CD4-positive, alpha-beta T cell treated with Interleukin-10 for 1 hour (primary cell): ENCODE measurements at regions not wholly inside any gene's neighbourhood (a gene's known extent, or its start where the extent isn't known, plus 50 kb on each side); places are given as distances from the start of the nearest gene placed in this dataset.

ENCODE experiments used
- DNase-seq: peaks from one replicate; pipeline ENCODE4 v3.0.0-alpha.2; 2020

DNA sequence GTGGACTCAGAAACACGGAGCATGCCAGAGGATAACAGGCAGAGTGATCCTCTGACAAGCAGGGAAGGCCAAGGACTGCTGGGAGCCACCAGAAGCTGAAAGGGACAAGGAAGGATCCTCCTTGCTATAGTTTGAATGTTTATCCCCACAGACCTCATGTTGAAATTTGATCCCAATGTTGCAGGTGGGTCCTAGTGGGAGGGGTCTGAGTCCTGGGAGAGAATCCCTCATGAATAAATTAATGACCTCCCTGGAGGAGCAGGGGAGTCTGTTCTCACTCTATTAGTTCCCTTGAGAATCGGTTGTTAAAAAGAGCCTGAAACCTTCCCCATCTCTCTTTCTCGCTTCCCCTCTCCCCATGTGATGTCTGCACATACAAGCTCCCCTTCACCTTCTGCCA lies 124.4 kb downstream of the FBXO15 start:
- DNase-seq, result no peak

DNA sequence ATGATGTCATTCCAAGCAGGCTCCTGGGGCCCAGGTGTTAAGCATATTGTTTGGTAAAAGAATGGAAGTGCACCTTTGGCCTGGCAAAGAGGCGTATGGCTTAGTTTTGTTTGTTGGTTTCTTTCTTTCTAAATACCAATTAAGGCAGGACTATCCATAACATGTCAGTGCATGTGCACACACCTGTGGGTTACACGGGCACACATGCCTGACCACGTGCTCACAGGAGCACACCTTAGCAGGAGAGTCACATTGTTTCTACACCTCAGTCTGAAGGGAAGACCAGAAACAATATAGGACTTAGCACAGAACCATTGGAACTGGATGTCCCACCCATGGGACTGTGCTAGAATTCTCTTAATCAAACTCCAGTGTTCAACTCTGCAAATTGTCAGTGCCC lies 127.8 kb downstream of the FBXO15 start:
- no peak for DNase-seq

DNA sequence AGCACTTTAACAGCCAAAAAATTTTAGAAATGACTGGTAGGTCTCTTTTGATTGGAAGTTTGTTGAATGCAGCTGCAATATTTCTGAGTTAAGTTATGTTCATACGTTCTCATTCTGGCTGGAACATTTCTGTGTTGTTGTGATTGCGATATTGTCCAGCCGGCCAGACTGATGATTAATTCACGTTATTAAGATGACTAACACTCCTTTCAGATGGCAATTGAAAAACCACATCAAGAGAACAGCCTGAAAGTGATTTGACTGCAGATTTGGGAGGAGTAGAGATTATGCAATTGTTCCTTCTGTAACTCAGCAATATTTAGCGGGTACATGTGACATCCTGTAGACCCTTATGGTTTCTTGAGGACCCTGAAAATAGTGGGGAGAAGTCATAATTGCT lies 133.7 kb downstream of the FBXO15 start:
- no peak for DNase-seq

GRCh38 chr18:74012954-74013630 lies 134.5 kb downstream of the FBXO15 start:
- DNase-seq, result no peak

DNA sequence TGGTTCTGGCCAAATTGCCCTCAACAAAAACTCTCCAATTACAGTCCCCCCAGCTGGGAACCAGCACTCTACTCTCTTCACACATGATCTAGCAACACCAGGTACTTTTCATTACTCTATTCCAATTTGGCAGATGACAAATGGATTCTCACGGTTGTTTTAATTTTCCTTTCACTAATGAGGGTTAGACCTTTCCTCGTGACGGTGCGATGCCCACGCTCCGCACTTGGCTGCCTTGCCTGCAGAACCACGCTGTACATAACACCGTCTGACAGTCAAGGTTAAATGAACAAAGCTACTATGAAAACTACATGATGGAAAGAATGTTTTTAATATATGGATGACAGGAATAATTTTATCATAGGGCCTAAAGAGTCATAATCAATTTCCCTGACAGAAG lies 141.5 kb downstream of the FBXO15 start:
- no peak for DNase-seq

GRCh38 chr18:74005320-74006109 lies 142.1 kb downstream of the FBXO15 start:
- DNase-seq, result no peak

DNA sequence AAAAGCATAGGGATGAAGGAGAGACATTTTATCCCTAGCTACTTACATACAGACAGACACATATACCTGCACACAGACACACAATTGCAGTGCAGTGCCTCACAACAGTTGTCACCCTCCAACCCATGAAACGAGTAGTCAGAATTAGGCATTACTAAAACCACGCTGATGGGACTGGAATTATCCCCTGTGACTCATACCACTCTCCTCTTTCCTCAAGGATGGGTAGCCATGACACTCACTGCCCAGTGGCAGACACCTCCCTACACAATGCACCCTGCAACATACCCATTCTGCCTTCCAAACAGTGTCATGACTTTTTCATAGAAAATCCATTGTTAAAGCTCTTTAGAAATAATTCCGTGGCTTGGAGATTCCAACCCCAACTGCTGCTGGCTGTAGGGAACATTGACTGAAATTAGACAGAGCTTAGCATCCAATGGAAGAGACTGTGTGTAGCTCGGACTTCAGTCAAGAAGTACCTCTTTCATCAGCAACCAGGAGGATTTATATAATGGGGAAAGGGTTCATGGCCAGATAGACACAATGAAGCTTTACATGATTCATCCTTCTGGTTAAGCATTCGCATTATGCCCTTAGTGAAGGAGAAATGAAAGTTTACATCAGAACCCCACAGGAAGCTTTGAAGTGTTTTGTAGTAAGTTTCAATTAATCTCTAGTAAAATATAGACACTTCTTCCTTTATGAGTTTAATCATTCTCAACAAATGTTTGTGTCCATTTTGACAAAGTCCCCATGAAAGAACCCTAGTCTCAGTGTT lies 155.2 kb downstream of the FBXO15 start:
- no peak for DNase-seq

- DNase-seq, result no peak
Observed at GRCh38 chr18:73991570-73991969, 156.1 kb downstream of the FBXO15 start.

DNA sequence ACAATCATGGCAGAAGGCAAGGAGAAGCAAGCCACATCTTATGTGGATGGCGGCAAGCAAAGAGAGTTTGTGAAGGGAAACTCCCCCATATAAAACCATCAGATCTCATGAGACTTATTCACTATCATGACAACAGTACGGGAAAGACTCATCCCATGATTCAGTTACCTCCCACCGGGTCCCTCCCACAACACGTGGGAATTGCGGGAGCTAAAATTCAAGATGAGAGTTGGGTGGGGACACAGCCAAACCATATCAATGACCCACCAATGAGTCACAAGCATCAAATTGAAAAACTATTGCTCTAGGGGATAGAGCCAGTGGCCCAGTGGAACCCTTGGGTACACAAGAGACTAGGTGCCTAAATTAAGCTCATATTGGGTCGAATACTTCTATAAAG lies 157.4 kb downstream of the FBXO15 start:
- no peak for DNase-seq

DNA sequence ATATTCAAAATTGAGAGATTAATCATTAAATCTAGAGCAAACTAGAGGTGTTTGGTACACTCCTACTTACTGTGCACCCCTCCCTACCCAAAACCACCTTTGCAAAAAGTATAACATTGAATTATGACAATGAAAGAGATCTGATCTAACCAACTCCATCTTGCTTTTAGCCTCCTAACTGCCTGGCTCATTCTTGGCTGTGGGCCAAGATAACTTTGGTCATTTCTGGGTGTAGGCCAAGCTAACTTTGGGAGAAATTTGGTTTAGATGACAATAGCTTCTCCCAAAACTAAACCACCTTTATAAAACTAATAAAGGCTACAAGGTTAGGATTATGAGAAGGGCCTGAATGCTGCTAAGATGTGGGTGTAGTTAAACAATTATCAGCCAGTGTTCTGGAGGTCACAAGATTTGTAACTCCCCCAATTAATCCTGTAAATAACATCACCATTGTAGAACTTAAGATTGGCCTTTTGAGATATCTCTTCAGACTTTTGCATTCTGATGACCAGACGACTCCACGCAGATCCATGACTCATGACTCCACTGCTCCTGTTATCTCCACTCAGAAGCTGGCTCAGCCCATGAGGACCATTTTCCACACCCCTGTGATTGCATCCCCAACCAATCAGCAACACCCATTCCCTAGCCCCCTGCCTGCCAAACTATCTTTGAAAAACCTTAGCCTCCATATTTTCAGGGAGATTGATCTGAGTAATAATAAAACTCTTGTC lies 160.2 kb downstream of the FBXO15 start:
- DNase-seq, result no peak

DNA sequence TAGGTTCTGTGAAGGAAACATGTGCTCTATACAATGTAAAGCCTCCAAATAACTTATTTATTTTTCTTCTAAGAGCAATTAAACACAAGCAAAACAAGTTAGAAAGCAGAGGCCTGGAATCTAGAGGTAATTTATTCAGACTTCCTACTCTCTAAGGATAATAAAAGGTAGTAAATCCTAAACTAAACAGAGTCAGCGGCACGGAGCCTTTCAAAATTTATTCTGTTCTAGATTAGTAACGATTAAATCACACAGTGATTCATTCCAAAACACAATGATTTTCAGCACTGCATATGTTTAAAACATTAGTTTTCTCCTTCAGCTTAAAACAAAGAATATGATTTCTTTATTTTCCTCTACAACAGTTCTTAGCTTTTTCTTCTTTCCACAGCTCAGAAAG lies 160.9 kb downstream of the FBXO15 start:
- DNase-seq, result no peak

- DNase-seq, result no peak
Observed at GRCh38 chr18:73985855-73986625, 161.6 kb downstream of the FBXO15 start.

GRCh38 chr18:73983970-73984369 lies 163.7 kb downstream of the FBXO15 start:
- no peak for DNase-seq

DNA sequence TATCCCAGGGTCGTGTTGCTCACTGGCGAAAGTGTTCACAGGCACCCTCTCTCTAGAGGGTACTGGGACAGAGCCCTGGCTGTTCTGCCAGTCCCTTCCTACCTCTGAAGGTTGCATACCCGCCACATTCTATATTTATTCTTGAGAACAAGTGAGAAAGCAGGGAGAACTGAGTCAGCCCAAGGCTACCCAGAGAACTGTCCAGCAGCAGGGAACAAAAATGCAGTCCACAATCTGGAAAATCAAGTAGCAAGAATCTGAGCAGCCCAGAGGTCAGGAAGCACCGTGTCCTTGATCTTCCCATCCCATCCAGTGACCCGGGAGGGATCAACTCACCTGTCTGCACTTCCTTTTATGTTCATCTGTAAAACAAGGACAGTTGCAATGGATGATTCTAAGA lies 164.1 kb downstream of the FBXO15 start:
- DNase-seq, result no peak

DNA sequence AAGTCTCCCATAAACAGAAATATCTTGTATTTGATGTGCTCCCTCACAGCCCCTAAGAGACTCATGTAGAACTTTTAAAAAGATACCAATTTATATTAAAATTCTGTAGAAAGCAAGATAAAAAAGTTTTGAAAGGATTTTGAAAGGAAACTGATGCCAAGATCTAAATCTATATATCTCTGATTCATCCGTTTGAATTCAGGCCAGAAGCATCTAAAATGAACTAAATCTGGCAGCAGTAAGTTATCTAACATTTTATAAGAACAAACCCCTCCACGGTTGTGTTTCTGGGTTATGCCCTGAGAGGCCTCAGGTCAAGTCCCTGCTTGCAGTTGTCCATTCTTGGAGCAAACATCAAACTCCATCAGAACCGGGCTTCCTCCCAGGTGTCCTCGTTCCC lies 165.8 kb downstream of the FBXO15 start:
- DNase-seq, result no peak

GRCh38 chr18:73980289-73980979 lies 167.2 kb downstream of the FBXO15 start:
- DNase-seq, result no peak

DNA sequence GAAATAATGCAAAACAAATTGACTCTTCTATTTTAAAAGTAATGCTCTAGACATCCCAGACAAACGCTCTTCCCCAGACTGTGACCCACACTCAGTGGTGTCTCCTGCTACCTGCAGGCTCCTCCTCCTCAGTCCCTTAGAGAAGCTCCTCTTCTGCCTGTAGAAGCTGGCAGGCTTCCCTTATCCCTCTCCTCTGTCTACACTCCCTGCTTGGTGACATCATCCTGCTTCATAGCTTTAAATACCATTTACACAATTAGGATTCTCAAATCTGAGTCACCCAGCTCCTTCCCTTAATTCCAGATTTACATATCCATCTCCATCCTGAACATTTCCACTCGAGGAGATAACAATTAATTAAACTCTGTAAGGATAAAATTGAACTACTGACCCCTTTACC lies 167.9 kb downstream of the FBXO15 start:
- no peak for DNase-seq

GRCh38 chr18:73976433-73976832 lies 171.2 kb downstream of the FBXO15 start:
- no peak for DNase-seq

DNA sequence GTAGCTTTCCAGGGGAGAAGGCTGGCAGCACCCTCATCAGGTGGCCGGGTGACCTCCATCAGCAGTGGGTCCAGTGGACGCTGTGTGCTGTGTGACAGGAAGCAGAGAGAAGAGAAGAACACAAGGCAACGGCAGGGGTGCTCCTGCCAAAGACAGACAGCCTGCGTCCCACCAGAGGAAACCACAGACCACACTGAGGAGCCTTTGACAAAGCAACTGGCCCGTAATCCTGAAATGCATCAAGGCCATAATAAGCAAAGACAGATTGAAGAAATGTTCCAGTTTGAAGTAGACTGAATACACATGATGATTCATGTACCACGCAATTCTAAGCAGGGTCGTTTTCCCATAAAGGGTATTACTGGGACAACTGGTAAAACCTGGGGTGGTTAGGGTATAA lies 172.4 kb downstream of the FBXO15 start:
- no peak for DNase-seq

GRCh38 chr18:73973972-73974371 lies 173.7 kb downstream of the FBXO15 start:
- no peak for DNase-seq

GRCh38 chr18:73966954-73967353 lies 180.7 kb downstream of the FBXO15 start:
- DNase-seq, result no peak

- no peak for DNase-seq
Observed at GRCh38 chr18:73962256-73962655, 185.4 kb downstream of the FBXO15 start.
